GM12873 (cell line): ENCODE measurements at regions not wholly inside any gene's neighbourhood (a gene's known extent, or its start where the extent isn't known, plus 50 kb on each side); places are given as distances from the start of the nearest gene placed in this dataset.

ENCODE experiments used
- TF ChIP-seq, protein P1 (sequence below): IDR thresholded peaks from 2 replicates; pipeline ENCODE4 v1.5.1; 2012; ENCODE audit warnings: low read depth, mild to moderate bottlenecking, moderate library complexity, low read length, control low read depth; ENCODE audit not compliant: insufficient read depth; ENCODE audit errors: missing control alignments

DNA sequence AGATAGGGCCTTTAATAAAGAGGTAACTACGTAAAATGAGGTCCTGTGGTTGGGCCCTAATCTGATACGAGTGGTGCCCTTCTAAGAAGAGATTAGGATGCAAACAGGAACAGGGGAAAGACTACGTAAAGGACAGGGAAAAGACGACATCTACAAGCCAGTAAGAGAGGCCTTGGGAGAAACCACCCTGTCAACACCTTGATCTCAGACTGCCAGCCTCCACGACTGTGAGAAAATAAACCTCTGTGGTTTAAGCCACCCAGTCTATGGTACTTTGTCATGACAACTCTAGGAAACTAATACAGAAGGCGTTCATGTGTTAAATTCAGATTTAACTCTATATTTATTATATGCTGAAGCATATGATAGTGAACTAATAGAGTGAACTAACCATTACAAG lies 566.3 kb downstream of the UQCRFS1 start:
- TF ChIP-seq, protein P1, sequence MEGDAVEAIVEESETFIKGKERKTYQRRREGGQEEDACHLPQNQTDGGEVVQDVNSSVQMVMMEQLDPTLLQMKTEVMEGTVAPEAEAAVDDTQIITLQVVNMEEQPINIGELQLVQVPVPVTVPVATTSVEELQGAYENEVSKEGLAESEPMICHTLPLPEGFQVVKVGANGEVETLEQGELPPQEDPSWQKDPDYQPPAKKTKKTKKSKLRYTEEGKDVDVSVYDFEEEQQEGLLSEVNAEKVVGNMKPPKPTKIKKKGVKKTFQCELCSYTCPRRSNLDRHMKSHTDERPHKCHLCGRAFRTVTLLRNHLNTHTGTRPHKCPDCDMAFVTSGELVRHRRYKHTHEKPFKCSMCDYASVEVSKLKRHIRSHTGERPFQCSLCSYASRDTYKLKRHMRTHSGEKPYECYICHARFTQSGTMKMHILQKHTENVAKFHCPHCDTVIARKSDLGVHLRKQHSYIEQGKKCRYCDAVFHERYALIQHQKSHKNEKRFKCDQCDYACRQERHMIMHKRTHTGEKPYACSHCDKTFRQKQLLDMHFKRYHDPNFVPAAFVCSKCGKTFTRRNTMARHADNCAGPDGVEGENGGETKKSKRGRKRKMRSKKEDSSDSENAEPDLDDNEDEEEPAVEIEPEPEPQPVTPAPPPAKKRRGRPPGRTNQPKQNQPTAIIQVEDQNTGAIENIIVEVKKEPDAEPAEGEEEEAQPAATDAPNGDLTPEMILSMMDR: no peak

DNA sequence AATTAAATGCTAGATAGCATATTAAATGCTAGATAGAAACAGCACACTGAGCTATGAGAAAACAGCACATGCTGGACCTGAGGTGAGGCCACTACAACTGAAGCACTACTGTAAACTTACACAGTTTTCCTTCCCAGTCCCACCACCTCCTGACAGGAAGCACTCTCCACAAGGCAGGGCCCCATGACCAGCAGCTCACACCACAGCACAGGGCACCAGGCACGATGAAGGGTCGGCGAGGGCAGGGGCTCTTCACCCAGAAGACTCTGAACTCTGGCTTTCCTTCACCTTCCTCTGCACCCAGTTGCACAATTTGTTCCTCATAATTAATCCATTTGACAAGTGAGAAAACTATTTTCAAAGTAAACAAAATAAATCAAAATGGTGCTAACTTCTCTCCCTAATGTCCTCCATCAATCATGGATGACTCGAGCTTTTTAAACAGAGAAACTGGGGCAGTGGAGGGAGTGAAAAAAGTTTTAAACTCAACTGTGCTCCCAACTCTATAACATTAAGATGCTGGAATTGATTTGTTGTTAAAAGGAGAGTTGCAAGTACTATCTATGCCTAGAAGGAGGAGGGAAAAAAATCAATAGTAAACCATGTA lies 568.7 kb downstream of the UQCRFS1 start:
- TF ChIP-seq, protein P1: no peak

DNA sequence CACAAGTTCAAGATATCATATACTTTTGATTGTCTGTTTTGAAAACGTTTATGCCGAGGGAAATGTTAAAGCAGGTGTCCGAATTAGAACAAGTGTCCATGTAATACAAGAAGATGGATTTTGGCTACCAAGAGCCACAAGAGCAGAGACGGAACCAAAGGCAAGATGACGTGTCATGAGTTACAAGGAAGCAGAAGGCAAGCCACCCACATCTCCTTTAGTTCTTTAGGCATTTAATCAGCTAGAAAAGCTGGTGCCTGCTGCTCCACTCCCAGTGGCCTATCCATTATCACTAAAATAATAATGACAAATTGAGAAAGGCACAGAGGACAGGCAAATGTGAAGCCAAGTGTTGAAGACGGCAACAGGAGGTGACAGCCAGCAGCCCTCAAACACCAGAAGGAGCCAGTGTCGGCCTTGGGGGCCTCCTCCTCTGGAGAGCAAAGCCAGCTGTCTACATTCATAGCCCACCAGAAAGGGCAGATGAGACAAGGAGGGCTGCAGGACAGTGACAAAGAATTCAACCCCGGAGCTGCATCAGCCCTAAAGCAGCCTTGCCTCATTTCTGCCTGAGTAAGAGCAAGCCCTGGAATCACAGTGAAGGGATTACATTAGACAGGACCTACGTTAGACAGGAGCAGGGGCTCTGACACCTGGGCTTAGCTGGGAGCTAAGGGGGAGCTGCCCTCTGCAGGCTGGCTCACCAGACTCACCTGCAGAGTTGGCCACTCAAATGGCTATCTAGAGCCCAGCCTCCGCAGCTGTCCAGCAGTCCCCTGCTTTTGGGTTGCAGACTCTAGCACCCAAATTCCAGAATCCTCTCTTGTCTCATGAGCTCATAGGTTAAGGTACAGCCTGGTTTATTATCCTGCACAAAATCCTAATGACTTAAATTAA lies 569.9 kb downstream of the UQCRFS1 start:
- TF ChIP-seq, protein P1: no peak

DNA sequence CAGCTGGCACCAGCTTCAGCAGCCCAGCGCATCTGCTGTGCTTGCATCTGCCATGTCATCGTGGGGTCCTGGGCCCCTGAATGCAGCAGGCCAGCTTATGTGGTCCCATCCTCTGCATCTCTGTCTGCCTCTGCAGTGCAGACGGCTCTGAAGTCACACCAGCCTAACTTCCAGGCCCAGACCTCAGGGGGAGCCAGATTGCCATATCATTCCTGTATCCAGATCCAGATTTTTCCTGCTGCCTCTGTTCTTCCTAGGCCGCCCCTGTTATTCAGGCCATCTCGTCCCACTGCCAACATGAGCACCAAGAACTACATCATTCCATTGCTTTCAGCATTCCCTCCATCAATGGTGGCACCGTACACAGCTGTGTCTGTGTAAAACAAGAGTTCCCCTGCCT lies 571.6 kb downstream of the UQCRFS1 start:
- TF ChIP-seq, protein P1: no peak

DNA sequence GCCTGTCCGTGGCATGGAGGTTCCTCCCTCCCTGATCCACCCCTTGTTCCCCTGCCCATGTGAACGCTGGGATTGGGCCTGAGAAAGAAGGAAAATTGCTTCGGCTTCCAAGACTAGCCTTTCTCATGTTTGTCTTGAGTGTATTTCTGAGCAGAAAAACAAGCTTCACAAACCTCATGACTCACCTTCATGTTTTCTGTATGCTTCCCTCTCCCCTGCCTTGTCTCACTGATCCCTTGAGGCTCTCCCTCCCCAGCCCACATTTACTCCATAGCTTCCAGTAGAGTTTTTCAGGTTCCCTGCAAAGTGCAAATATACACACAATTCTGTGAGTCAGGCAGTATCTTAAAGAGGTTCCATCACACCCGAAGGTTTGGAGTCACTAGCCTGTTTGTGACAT lies 572.4 kb downstream of the UQCRFS1 start:
- TF ChIP-seq, protein P1: no peak

DNA sequence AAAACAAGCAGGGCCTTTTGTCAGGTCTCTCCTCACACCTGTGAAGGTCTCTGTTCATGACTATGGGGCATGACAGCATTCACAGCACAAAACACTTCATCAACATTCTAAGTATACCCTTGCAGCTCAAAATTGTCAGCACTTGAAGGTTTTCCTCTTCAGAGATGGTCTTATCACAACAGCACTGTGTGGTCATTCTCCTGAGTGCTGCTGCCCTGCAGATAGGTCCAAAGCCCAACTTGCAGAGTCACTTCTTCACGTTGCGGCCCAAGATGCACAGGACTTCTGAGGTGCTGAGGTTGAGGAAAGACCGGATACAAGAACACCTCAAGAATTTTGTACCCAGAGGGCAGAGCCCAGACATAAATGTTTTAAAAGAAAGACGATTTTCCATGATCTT lies 574.5 kb downstream of the UQCRFS1 start:
- TF ChIP-seq, protein P1: no peak

DNA sequence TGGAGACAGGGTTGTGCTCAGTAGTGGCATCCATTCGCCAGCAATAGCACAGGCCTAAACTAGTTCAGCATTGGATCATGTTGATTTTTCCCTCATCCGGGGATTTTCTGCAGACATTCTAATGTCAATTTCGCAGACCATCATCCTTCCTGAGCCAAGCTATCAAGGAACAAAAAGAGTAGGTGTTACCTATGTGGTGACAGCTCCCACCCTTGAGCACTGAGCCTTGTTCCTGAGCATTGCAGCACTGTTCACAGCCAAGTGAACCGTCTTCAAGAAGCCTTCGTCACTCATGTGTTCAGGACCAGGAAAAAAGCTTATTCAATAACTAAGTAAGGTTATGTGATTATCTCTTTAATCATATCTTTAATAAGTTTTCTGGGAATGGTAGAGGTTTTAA lies 576.2 kb downstream of the UQCRFS1 start:
- TF ChIP-seq, protein P1: no peak
